HS-27A (cell line): ENCODE measurements at regions not wholly inside any gene's neighbourhood (a gene's known extent, or its start where the extent isn't known, plus 50 kb on each side); places are given as distances from the start of the nearest gene placed in this dataset.

Source experiments
- DNase-seq: peaks from one replicate; pipeline ENCODE4 v3.0.0-alpha.2; 2012; ENCODE audit warnings: low read depth, missing footprints

GRCh38 chr2:34403512-34403911, 804.4 kb upstream of the FAM98A start:
- DNase-seq: no peak

- no peak for DNase-seq
Measured at GRCh38 chr2:34402376-34402775, 803.3 kb upstream of the FAM98A start.

- DNase-seq: no peak
Measured at GRCh38 chr2:34401186-34401585, 802.1 kb upstream of the FAM98A start.

GRCh38 chr2:34388446-34388845, 789.3 kb upstream of the FAM98A start:
- no peak for DNase-seq

- no peak for DNase-seq
Measured at GRCh38 chr2:34387536-34387935, 788.4 kb upstream of the FAM98A start.

- no peak for DNase-seq
Measured at GRCh38 chr2:34379586-34379985, 780.5 kb upstream of the FAM98A start.

GRCh38 chr2:34373586-34374233, 774.6 kb upstream of the FAM98A start:
- no peak for DNase-seq

- DNase-seq: no peak
Measured at GRCh38 chr2:34372967-34373366, 773.9 kb upstream of the FAM98A start.

GRCh38 chr2:34371711-34372110, 772.6 kb upstream of the FAM98A start:
- DNase-seq: no peak

- DNase-seq: no peak
Measured at GRCh38 chr2:34368304-34368703, 769.2 kb upstream of the FAM98A start.

GRCh38 chr2:34365932-34366331, 766.8 kb upstream of the FAM98A start:
- no peak for DNase-seq

- DNase-seq: no peak
Measured at GRCh38 chr2:34365512-34365911, 766.4 kb upstream of the FAM98A start.

- no peak for DNase-seq
Measured at GRCh38 chr2:34353509-34354113, 754.5 kb upstream of the FAM98A start.

GRCh38 chr2:34349527-34349926, 750.4 kb upstream of the FAM98A start:
- DNase-seq: no peak

GRCh38 chr2:34345030-34345429, 745.9 kb upstream of the FAM98A start:
- no peak for DNase-seq

GRCh38 chr2:34340307-34340706, 741.2 kb upstream of the FAM98A start:
- DNase-seq: no peak

GRCh38 chr2:34337735-34338134, 738.6 kb upstream of the FAM98A start:
- no peak for DNase-seq

GRCh38 chr2:34332813-34333212, 733.7 kb upstream of the FAM98A start:
- no peak for DNase-seq

- no peak for DNase-seq
Measured at GRCh38 chr2:34320056-34320455, 721.0 kb upstream of the FAM98A start.

- DNase-seq: no peak
Measured at GRCh38 chr2:34317797-34318196, 718.7 kb upstream of the FAM98A start.

- no peak for DNase-seq
Measured at GRCh38 chr2:34316788-34317187, 717.7 kb upstream of the FAM98A start.

- DNase-seq: no peak
Measured at GRCh38 chr2:34311816-34312215, 712.7 kb upstream of the FAM98A start.

- DNase-seq: no peak
Measured at GRCh38 chr2:34308140-34308539, 709.0 kb upstream of the FAM98A start.

GRCh38 chr2:34307636-34308035, 708.5 kb upstream of the FAM98A start:
- DNase-seq: no peak
